T-helper 2 cell treated with Interferon-gamma antibody and Interleukin-4, amounts not matched to agents 5 μg/mL and 100 μg/mL, for 36 hours (primary cell): ENCODE measurements at regions not wholly inside any gene's neighbourhood (a gene's known extent, or its start where the extent isn't known, plus 50 kb on each side); places are given as distances from the start of the nearest gene placed in this dataset.

Experiments
- DNase-seq: peaks from one replicate; pipeline ENCODE4 v3.0.0; 2021; ENCODE audit warnings: low spot score
- H3K27ac Mint-ChIP-seq: one replicate; pipeline ENCODE4 v1.8.0; 2021; ENCODE audit warnings: mild to moderate bottlenecking, mixed read lengths
- H3K27me3 Mint-ChIP-seq: one replicate; pipeline ENCODE4 v1.8.0; 2021; ENCODE audit warnings: low read depth, mixed read lengths
- H3K36me3 Mint-ChIP-seq: one replicate; pipeline ENCODE4 v1.8.0; 2021; ENCODE audit warnings: low read depth, mixed read lengths
- H3K4me1 Mint-ChIP-seq: one replicate; pipeline ENCODE4 v1.8.0; 2021; ENCODE audit warnings: low read depth, mixed read lengths
- H3K4me3 Mint-ChIP-seq: one replicate; pipeline ENCODE4 v1.8.0; 2022; ENCODE audit warnings: mild to moderate bottlenecking, moderate library complexity, mixed read lengths
- H3K9me3 Mint-ChIP-seq: one replicate; pipeline ENCODE4 v1.8.0; 2021; ENCODE audit warnings: mixed read lengths

DNA sequence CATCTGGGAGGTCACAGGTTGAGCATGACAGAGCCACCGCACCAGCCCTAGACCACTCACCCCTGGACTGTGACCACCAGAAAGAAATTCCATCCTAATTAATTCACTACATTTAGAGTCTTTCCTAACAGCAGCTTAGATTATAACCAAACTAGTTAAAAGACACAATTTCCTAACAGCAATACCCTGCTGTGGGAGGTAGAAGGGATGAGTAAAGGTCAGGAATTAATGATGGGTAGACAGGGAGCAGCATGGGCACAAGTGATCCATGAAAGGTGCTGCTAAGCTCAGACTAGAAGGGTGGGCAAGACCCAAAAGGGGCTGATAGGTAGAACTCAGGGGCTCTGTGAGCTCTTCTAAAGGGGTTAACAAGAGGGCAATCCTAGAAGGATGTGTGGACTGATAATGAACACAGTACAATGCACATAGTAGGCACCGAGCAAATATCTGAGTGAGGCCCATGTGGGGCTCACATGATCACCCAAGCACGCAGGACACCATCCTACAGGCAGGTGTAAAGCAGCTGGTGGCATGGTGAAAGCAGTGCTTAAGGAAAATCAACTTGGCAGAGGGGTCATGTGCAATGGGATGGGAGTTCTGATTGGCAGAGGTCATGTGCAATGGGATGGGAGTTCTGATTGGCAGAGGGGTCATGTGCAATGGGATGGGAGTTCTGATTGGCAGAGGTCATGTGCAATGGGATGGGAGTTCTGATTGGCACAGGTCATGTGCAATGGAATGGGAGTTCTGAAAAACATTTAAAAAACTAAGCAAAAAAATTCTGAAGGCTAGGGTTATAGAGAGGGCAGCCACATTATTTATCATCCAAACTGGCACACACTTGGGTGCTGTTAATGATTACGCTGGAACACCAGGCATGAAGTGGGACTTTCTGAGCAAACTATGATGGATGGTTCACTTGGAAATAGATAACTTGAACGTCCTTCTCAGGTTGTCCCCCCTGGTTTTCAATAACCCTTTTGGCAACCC is 188.2 kb upstream of the FOXQ1 start:
- Mint-ChIP-seq H3K27me3 (peaks cover 2% of the 10 kb centered on the region), H3K36me3 (no peaks in the 10 kb centered on the region), H3K4me3 (no peak overlapping the region), H3K27ac (no peak overlapping the region), H3K4me1 (no peaks in the 10 kb centered on the region), H3K9me3 (no peaks in the 10 kb centered on the region)
- DNase-seq, result no peak

- Mint-ChIP-seq H3K27ac (no peak overlapping the region), H3K36me3 (no peaks in the 10 kb centered on the region), H3K9me3 (no peaks in the 10 kb centered on the region), H3K4me3 (no peak overlapping the region), H3K4me1 (no peaks in the 10 kb centered on the region), H3K27me3 (peaks cover 4% of the 10 kb centered on the region)
- DNase-seq, result no peak
Observed at GRCh38 chr6:1122083-1122482, 189.8 kb upstream of the FOXQ1 start.

DNA sequence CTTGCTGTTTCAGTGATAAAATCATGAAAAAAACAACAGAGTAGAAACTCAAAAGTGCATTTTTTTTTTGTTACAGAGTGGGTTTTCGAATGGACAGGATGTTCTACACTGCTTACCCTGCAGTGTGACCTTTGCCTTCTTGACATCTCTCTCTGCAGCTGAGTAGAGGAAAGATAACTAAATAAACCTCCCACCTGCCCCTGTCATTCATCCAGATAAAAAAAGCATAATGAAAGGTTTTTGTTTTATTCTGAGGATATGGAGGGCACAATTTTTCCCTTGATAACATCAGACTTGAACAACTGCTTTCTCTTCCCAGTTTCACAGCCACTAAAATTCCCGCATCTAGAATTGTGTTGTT is 193.6 kb upstream of the FOXQ1 start:
- H3K27me3 Mint-ChIP-seq, result peaks cover 8% of the 10 kb centered on the region

DNA sequence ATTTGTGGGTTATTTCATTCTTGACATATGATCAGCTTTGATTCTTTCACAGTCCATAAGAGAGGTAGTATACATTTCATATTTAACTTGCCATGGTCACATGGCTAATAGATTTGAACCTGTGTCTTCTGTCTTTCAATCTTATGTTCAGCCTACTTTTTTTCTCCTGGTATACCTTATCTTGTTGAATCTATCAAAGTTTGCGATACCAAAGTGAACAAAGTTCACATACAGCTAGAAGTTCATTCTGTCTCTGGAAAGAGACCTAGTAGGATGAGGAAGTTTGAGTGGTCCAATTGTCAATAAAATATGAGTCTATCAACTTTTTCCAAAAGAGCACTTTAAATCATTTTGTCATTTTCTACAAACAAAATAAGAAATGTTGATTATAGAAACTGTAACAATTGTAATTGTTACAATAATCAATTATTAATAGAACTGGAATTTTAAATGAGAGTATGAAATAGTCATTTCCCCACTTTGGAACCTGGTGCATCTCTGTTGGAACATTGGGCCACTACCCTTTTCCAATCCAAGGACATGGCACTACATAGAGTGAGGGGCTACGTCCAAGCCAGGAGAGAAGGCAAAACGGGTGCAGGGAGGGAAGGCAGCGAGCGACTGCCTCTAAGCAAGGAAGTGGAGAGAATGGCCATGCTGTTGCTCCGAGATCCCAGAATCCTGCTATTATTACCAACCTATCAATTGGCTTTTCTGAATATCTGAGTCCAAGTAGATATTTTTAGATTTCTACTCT is 194.2 kb upstream of the FOXQ1 start:
- no peak for DNase-seq
- Mint-ChIP-seq H3K36me3 (no peaks in the 10 kb centered on the region), H3K27me3 (peaks cover 8% of the 10 kb centered on the region), H3K27ac (no peak overlapping the region), H3K9me3 (no peaks in the 10 kb centered on the region), H3K4me3 (no peak overlapping the region), H3K4me1 (no peaks in the 10 kb centered on the region)

More for the DNA sequence above, 193.6 kb upstream of the FOXQ1 start:
- Mint-ChIP-seq H3K9me3 (no peaks in the 10 kb centered on the region), H3K36me3 (no peaks in the 10 kb centered on the region), H3K27ac (no peak overlapping the region), H3K4me3 (no peak overlapping the region), H3K4me1 (no peaks in the 10 kb centered on the region)
- DNase-seq, result no peak

DNA sequence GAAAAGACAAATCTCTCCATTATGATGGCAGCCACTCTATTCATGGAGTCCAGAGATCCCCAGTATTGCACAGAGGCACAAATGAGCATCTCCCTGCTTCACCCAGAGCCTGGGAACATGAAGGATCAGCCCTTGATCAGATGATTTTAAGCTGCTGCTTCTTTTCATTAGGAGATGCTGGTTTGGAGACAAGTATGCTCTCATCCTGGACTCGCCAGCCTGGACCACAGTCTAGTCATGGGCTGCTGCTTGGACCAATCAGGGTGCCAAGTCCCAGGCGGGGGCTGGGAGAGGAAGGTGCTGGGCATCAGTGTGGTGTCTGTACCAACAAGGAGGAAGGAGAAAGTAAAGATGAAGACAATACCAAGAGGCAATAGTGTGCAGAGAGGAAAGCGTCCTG is 195.7 kb upstream of the FOXQ1 start:
- Mint-ChIP-seq H3K4me3 (no peak overlapping the region), H3K9me3 (no peaks in the 10 kb centered on the region), H3K27ac (no peak overlapping the region), H3K36me3 (no peaks in the 10 kb centered on the region), H3K4me1 (no peaks in the 10 kb centered on the region), H3K27me3 (peaks cover 8% of the 10 kb centered on the region)
- no peak for DNase-seq

- no peak overlapping the region for H3K4me3 Mint-ChIP-seq
- H3K4me1 Mint-ChIP-seq, result no peaks in the 10 kb centered on the region
- peaks cover 8% of the 10 kb centered on the region for H3K27me3 Mint-ChIP-seq
- no peaks in the 10 kb centered on the region for H3K9me3 Mint-ChIP-seq
- H3K27ac Mint-ChIP-seq, result no peak overlapping the region
- no peaks in the 10 kb centered on the region for H3K36me3 Mint-ChIP-seq
- no peak for DNase-seq
Observed at GRCh38 chr6:1113916-1114540, 197.9 kb upstream of the FOXQ1 start.

DNA sequence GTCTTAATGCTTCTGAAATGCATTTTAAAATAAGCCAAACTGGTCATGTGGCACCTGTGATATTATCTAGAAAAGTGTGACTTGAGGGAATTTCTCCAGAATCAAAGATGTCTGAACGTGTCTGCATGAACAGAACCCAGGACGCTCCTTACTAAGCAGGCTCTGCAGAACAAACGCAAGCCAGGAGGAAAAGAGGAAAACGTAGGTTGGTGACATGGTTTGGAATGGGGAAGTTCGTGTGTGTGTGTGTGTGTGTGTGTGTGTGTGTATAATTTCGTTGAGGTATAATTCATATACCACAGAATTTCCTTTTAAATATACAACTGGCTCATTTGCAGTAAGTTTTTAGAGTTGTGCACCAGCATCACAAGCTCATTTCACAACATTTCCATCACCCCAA is 200.5 kb upstream of the FOXQ1 start:
- no peak for DNase-seq
- Mint-ChIP-seq H3K27me3 (peaks cover 4% of the 10 kb centered on the region), H3K36me3 (no peaks in the 10 kb centered on the region), H3K4me1 (no peaks in the 10 kb centered on the region), H3K4me3 (no peak overlapping the region), H3K27ac (no peak overlapping the region), H3K9me3 (no peaks in the 10 kb centered on the region)

- Mint-ChIP-seq H3K36me3 (no peaks in the 10 kb centered on the region), H3K4me1 (no peaks in the 10 kb centered on the region), H3K9me3 (no peaks in the 10 kb centered on the region), H3K27me3 (peaks cover 4% of the 10 kb centered on the region), H3K27ac (no peak overlapping the region), H3K4me3 (no peak overlapping the region)
- DNase-seq, result no peak
Observed at GRCh38 chr6:1110941-1111349, 201.0 kb upstream of the FOXQ1 start.

- H3K27ac Mint-ChIP-seq, result no peak overlapping the region
- DNase-seq, result no peak
- H3K36me3 Mint-ChIP-seq, result no peaks in the 10 kb centered on the region
- H3K4me1 Mint-ChIP-seq, result no peaks in the 10 kb centered on the region
- H3K27me3 Mint-ChIP-seq, result peaks cover 4% of the 10 kb centered on the region
- no peaks in the 10 kb centered on the region for H3K9me3 Mint-ChIP-seq
- no peak overlapping the region for H3K4me3 Mint-ChIP-seq
Observed at GRCh38 chr6:1110164-1110563, 201.7 kb upstream of the FOXQ1 start.

GRCh38 chr6:1109134-1109533 is 202.8 kb upstream of the FOXQ1 start:
- H3K4me1 Mint-ChIP-seq, result no peaks in the 10 kb centered on the region
- H3K4me3 Mint-ChIP-seq, result no peak overlapping the region
- no peak overlapping the region for H3K27ac Mint-ChIP-seq
- H3K36me3 Mint-ChIP-seq, result no peaks in the 10 kb centered on the region
- H3K27me3 Mint-ChIP-seq, result peaks cover 2% of the 10 kb centered on the region
- no peaks in the 10 kb centered on the region for H3K9me3 Mint-ChIP-seq
- no peak for DNase-seq

DNA sequence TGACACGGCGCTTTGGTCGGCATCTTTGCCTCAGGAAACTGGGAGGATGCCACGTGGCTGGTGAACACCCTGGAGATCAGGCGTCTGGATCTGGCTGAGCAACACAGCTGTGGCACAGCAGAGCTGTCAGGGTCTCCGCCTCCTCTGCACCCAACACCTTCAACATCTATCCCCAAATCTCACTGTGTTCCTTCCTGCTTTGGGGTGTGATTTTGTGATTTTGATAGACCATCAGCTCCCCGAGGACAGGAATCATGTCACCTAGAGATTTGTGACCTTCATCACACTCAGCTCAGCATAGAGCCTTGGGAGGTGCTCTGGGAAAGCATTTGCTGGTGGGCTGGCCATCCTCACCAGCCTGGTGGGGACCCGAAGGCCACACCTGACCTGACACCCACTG is 203.7 kb upstream of the FOXQ1 start:
- no peak overlapping the region for H3K27ac Mint-ChIP-seq
- no peak overlapping the region for H3K4me3 Mint-ChIP-seq
- H3K27me3 Mint-ChIP-seq, result no peaks in the 10 kb centered on the region
- DNase-seq, result no peak
- H3K9me3 Mint-ChIP-seq, result no peaks in the 10 kb centered on the region
- no peaks in the 10 kb centered on the region for H3K36me3 Mint-ChIP-seq
- no peaks in the 10 kb centered on the region for H3K4me1 Mint-ChIP-seq

DNA sequence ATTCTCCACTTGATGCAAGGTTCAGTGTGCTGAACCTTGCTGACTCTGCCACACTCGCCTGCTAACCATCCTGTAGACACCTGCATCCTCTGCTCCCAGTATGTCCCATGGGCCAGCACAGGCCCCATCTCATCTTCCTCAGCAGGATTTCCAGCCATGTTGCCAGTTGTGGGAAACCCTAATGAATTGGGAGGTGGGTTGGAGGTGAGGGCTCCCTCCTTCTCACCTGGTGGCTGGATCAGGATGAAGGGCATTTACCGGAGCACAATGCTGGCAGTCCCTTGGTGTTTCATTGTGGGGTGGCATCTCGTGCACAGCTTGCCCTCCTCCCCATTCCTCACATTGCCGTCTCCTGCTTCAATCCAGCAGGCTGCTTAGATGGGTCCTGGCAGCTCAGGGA is 204.3 kb upstream of the FOXQ1 start:
- H3K4me1 Mint-ChIP-seq, result no peaks in the 10 kb centered on the region
- DNase-seq, result no peak
- H3K27me3 Mint-ChIP-seq, result peaks cover 3% of the 10 kb centered on the region
- no peak overlapping the region for H3K27ac Mint-ChIP-seq
- no peak overlapping the region for H3K4me3 Mint-ChIP-seq
- H3K36me3 Mint-ChIP-seq, result no peaks in the 10 kb centered on the region
- H3K9me3 Mint-ChIP-seq, result no peaks in the 10 kb centered on the region

DNA sequence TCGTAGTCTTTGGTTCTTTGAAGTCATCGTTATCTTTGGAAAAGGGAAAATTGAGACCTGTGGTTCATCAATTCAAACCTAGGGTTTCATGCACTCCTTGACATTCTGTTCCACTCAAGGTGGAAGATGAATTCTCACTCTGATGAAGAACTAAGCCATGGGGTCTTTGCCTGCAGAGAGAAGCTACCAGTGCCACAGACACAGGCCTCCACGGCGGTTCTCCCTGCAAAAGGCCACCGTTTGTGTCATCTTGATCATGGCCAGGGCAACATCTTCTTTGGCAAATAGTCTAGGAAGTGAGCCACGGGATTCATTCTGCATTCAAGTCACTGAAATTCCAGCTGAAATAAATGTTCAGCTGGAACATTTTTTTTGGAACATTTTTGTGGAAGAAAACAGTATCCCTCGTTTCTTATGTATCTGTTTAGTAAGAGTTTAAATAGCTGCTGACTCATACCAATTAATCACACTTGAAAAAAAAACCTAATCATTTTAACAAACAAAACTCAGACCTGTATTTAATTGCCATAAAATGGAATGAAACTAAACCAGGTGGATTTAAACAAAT is 206.0 kb upstream of the FOXQ1 start:
- H3K4me1 Mint-ChIP-seq, result no peaks in the 10 kb centered on the region

More for the DNA sequence above, 206.0 kb upstream of the FOXQ1 start:
- no peak overlapping the region for H3K4me3 Mint-ChIP-seq
- H3K9me3 Mint-ChIP-seq, result no peaks in the 10 kb centered on the region
- no peak overlapping the region for H3K27ac Mint-ChIP-seq
- no peaks in the 10 kb centered on the region for H3K36me3 Mint-ChIP-seq
- no peak for DNase-seq
- peaks cover 8% of the 10 kb centered on the region for H3K27me3 Mint-ChIP-seq
